ENCODE measurements at regions not wholly inside any gene's neighbourhood (a gene's known extent, or its start where the extent isn't known, plus 50 kb on each side); places are given as distances from the start of the nearest gene placed in this dataset.
A peak's percentile ranks its signal among the peaks of the same experiment; 100 is the strongest.

DNA sequence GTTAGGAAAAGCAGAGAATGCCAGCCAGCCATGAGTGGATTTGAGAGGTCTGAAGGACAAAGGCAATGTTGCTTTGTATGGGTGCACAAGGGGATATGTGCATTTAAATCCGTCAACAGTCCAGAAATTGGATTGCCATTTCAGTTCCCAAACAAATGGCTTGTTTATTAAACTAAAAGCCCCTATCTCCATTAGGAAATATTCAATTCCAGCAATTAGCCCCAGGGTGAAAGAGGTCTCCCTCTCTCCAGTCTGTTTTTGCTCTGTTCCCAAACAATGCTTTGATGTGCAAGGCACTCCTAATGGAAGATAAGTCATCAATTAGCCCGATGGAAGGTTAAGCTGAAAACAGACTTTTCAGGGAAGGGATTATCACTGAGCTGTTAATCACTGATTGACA is 101.3 kb downstream of the C9orf152 start:
- Histone ChIP-seq H3K4me3 (ENCODE audit: low read length) (no peak overlapping the region), H3K9ac (ENCODE audit: low read depth, low read length) (no peak overlapping the region), H3K27me3 (ENCODE audit: control insufficient read depth, insufficient read depth, low read length) (no peaks in the 10 kb centered on the region), H3K9me3 (replicated peaks; ENCODE audit: low read length) (no peaks in the 10 kb centered on the region), H3K4me2 (ENCODE audit: low read length) (no peak overlapping the region), H3K4me1 (ENCODE audit: control insufficient read depth, insufficient read depth, low read length) (peaks cover 17% of the 10 kb centered on the region), H3K36me3 (ENCODE audit: insufficient read depth, low read length) (peaks cover 39% of the 10 kb centered on the region)

DNA sequence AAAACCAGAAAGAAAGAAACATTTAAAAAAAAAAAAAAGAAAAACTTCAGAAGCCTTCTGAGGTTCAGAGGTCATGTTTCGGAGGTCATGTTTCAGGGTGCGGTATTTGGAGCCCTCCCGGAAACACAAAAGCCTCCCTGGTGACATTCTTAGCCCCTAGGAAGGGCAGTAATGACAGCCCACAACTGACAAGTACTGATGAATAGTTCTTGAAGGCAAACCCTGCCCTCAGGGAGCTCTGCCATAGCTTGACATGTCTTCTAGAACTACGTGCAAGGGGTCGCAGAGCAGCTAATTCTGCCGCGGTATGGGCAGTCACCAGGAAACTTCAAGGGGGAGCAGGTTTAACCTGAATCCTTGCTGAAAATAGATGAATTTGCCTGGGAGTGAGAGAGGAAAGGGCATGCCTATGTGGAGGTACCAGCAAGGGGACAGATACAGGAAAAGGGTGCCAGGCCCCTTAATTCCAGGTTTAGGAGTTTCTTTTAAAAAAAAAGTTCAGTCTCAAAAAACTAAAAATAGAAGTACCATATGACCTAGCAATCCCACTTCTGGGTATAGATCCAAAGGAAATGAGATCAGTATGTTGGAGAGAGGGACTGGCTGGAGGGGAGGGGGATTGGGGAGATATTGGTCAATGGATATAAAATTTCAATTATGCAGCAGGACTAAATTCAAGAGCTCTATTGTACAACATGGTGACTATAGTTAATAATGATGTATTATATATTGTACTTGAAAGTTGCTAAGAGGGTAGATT is 98.4 kb downstream of the C9orf152 start:
- no peaks in the 10 kb centered on the region for H3K9me3 ChIP-seq (replicated peaks; ENCODE audit: low read length)
- H3K4me1 ChIP-seq (ENCODE audit: control insufficient read depth, insufficient read depth, low read length) = peaks cover 13% of the 10 kb centered on the region
- no peak overlapping the region for H3K9ac ChIP-seq (ENCODE audit: low read depth, low read length)
- peaks cover 34% of the 10 kb centered on the region for H3K36me3 ChIP-seq (ENCODE audit: insufficient read depth, low read length)
- no peak overlapping the region for H3K4me2 ChIP-seq (ENCODE audit: low read length)
- H3K4me3 ChIP-seq (ENCODE audit: low read length) = no peak overlapping the region
- no peaks in the 10 kb centered on the region for H3K27me3 ChIP-seq (ENCODE audit: control insufficient read depth, insufficient read depth, low read length)

DNA sequence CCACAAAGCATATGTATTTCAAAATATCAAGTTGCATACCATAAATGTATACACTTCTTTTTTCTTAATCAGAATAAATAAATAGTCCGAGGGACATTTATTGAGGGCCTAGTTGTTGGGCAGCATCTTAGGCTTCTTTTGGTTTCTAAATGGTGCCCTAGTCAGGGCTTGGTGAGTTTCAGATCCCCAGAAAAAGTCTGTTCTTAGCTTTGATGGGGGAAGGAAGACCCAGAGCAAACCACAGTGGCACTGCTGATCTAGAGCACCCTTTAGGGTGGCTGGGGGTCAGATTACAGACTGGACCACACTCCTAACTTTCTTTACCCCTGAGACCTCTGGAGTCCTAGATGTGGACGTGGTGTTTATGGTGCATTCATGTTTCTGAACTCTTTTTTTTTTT is 97.8 kb downstream of the C9orf152 start:
- no peak overlapping the region for H3K9ac ChIP-seq (ENCODE audit: low read depth, low read length)
- H3K9me3 ChIP-seq (replicated peaks; ENCODE audit: low read length) = no peaks in the 10 kb centered on the region
- H3K4me3 ChIP-seq (ENCODE audit: low read length) = no peak overlapping the region
- H3K36me3 ChIP-seq (ENCODE audit: insufficient read depth, low read length) = peaks cover 31% of the 10 kb centered on the region
- no peak overlapping the region for H3K4me2 ChIP-seq (ENCODE audit: low read length)
- H3K4me1 ChIP-seq (ENCODE audit: control insufficient read depth, insufficient read depth, low read length) = peaks cover 14% of the 10 kb centered on the region
- H3K27me3 ChIP-seq (ENCODE audit: control insufficient read depth, insufficient read depth, low read length) = no peaks in the 10 kb centered on the region

DNA sequence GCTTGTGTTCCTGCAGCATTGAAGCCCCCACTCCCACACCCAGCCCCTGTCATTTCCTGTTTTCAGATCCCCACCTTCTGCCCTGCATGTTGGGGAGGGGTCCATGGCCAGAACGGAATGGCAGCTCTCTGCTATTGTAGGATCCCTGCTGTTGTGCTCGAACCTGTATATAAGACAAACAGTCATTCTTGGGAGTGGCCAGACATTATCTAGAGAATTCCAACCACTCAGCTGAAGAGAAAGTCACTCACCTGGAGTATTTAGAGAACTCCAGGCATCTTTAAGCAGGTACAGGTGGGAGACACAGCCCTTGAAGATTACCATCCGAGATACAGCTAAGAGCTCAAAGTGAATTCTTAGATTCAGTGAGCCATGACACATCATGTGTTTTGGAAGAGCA is 96.1 kb downstream of the C9orf152 start:
- Histone ChIP-seq H3K9me3 (replicated peaks; ENCODE audit: low read length) (no peaks in the 10 kb centered on the region), H3K27me3 (ENCODE audit: control insufficient read depth, insufficient read depth, low read length) (no peaks in the 10 kb centered on the region), H3K4me1 (ENCODE audit: control insufficient read depth, insufficient read depth, low read length) (peaks cover 31% of the 10 kb centered on the region), H3K9ac (ENCODE audit: low read depth, low read length) (no peak overlapping the region), H3K36me3 (ENCODE audit: insufficient read depth, low read length) (peaks cover 23% of the 10 kb centered on the region), H3K4me2 (ENCODE audit: low read length) (no peak overlapping the region), H3K4me3 (ENCODE audit: low read length) (no peak overlapping the region)

- peaks cover 37% of the 10 kb centered on the region for H3K4me1 ChIP-seq (ENCODE audit: control insufficient read depth, insufficient read depth, low read length)
- H3K9ac ChIP-seq (ENCODE audit: low read depth, low read length) = no peak overlapping the region
- H3K4me2 ChIP-seq (ENCODE audit: low read length) = no peak overlapping the region
- H3K27me3 ChIP-seq (ENCODE audit: control insufficient read depth, insufficient read depth, low read length) = no peaks in the 10 kb centered on the region
- H3K4me3 ChIP-seq (ENCODE audit: low read length) = no peak overlapping the region
- H3K9me3 ChIP-seq (replicated peaks; ENCODE audit: low read length) = no peaks in the 10 kb centered on the region
- peaks cover 27% of the 10 kb centered on the region for H3K36me3 ChIP-seq (ENCODE audit: insufficient read depth, low read length)
Observed at GRCh38 chr9:110112792-110113191, 95.2 kb downstream of the C9orf152 start.

- Histone ChIP-seq H3K27me3 (ENCODE audit: control insufficient read depth, insufficient read depth, low read length) (no peaks in the 10 kb centered on the region), H3K4me1 (ENCODE audit: control insufficient read depth, insufficient read depth, low read length) (peaks cover 37% of the 10 kb centered on the region), H3K9me3 (replicated peaks; ENCODE audit: low read length) (no peaks in the 10 kb centered on the region), H3K36me3 (ENCODE audit: insufficient read depth, low read length) (peaks cover 27% of the 10 kb centered on the region), H3K4me2 (ENCODE audit: low read length) (peak overlapping the region; percentile 62), H3K9ac (ENCODE audit: low read depth, low read length) (no peak overlapping the region), H3K4me3 (ENCODE audit: low read length) (no peak overlapping the region)
Observed at GRCh38 chr9:110114086-110114858, 93.7 kb downstream of the C9orf152 start.

- peak overlapping the region; percentile 62 for H3K4me2 ChIP-seq (ENCODE audit: low read length)
- peak overlapping the region; percentile 61 for H3K9ac ChIP-seq (ENCODE audit: low read depth, low read length)
- H3K9me3 ChIP-seq (replicated peaks; ENCODE audit: low read length) = no peaks in the 10 kb centered on the region
- H3K4me3 ChIP-seq (ENCODE audit: low read length) = no peak overlapping the region
- peaks cover 37% of the 10 kb centered on the region for H3K4me1 ChIP-seq (ENCODE audit: control insufficient read depth, insufficient read depth, low read length)
- H3K36me3 ChIP-seq (ENCODE audit: insufficient read depth, low read length) = peaks cover 27% of the 10 kb centered on the region
- no peaks in the 10 kb centered on the region for H3K27me3 ChIP-seq (ENCODE audit: control insufficient read depth, insufficient read depth, low read length)
Observed at GRCh38 chr9:110114859-110115201, 93.1 kb downstream of the C9orf152 start.

DNA sequence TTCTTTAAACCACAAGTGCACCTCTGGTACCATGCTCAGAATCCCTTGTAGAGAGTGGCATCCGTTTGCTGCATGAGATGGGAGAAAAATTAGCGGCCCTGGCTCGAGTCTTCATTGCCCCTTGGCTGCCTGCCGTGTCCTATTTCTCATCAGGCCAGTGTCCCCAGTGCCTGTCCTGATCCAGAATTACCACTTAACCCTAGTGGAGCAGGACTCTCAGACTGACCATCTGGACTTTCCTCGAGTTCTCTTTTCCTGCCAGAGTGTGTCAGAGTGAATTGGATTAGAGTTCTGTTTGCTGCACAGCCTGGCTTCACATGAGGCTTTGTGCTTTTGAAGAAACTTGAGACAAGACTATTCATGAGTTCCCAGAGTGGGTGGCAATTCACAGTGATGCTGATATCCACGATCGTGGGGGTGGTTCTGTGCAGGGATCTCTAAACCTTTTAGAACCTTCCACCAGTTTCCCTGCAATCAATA is 92.6 kb downstream of the C9orf152 start:
- Histone ChIP-seq H3K9me3 (replicated peaks; ENCODE audit: low read length) (no peaks in the 10 kb centered on the region), H3K36me3 (ENCODE audit: insufficient read depth, low read length) (peaks cover 27% of the 10 kb centered on the region), H3K4me3 (ENCODE audit: low read length) (no peak overlapping the region), H3K4me1 (ENCODE audit: control insufficient read depth, insufficient read depth, low read length) (peaks cover 37% of the 10 kb centered on the region), H3K9ac (ENCODE audit: low read depth, low read length) (peak overlapping the region; percentile 61), H3K4me2 (ENCODE audit: low read length) (peak overlapping the region; percentile 62), H3K27me3 (ENCODE audit: control insufficient read depth, insufficient read depth, low read length) (no peaks in the 10 kb centered on the region)

- Histone ChIP-seq H3K4me2 (ENCODE audit: low read length) (peak overlapping the region; percentile 62), H3K27me3 (ENCODE audit: control insufficient read depth, insufficient read depth, low read length) (no peaks in the 10 kb centered on the region), H3K9me3 (replicated peaks; ENCODE audit: low read length) (no peaks in the 10 kb centered on the region), H3K36me3 (ENCODE audit: insufficient read depth, low read length) (peaks cover 28% of the 10 kb centered on the region), H3K9ac (ENCODE audit: low read depth, low read length) (peak overlapping the region; percentile 61), H3K4me3 (ENCODE audit: low read length) (peak overlapping the region; percentile 31), H3K4me1 (ENCODE audit: control insufficient read depth, insufficient read depth, low read length) (peaks cover 37% of the 10 kb centered on the region)
Observed at GRCh38 chr9:110115826-110116542, 92.0 kb downstream of the C9orf152 start.

GRCh38 chr9:110116543-110116885 is 91.4 kb downstream of the C9orf152 start:
- peak overlapping the region; percentile 61 for H3K9ac ChIP-seq (ENCODE audit: low read depth, low read length)
- H3K4me1 ChIP-seq (ENCODE audit: control insufficient read depth, insufficient read depth, low read length) = peaks cover 37% of the 10 kb centered on the region
- H3K4me3 ChIP-seq (ENCODE audit: low read length) = no peak overlapping the region

DNA sequence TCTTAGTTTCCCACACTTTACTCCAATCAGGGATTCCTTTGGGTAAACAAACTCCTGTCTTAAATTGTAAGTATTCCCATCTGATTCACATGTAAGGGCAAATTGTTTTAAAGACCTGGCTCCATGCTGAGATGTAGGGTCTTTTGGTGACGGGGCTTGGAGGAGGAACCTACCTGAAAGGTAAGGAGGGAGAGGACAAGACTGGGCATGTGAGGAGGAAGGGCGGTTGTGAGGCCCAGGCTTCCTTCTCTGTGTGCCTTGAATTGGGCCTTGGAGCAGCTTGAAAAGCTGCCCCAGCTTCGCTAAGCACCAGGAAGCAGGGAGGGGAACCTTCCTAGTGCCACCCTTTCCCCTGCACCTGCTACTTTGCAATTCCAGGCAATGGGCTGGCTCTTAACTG is 86.8 kb downstream of the C9orf152 start:
- H3K4me1 ChIP-seq (ENCODE audit: control insufficient read depth, insufficient read depth, low read length) = peaks cover 49% of the 10 kb centered on the region
- no peak overlapping the region for H3K4me2 ChIP-seq (ENCODE audit: low read length)
- H3K36me3 ChIP-seq (ENCODE audit: insufficient read depth, low read length) = peaks cover 8% of the 10 kb centered on the region
- H3K9ac ChIP-seq (ENCODE audit: low read depth, low read length) = no peak overlapping the region
- no peak overlapping the region for H3K4me3 ChIP-seq (ENCODE audit: low read length)
- H3K27me3 ChIP-seq (ENCODE audit: control insufficient read depth, insufficient read depth, low read length) = no peaks in the 10 kb centered on the region
- H3K9me3 ChIP-seq (replicated peaks; ENCODE audit: low read length) = no peaks in the 10 kb centered on the region

More at GRCh38 chr9:110116543-110116885, 91.4 kb downstream of the C9orf152 start:
- no peaks in the 10 kb centered on the region for H3K9me3 ChIP-seq (replicated peaks; ENCODE audit: low read length)
- H3K36me3 ChIP-seq (ENCODE audit: insufficient read depth, low read length) = peaks cover 31% of the 10 kb centered on the region
- H3K4me2 ChIP-seq (ENCODE audit: low read length) = peak overlapping the region; percentile 62
- no peaks in the 10 kb centered on the region for H3K27me3 ChIP-seq (ENCODE audit: control insufficient read depth, insufficient read depth, low read length)

Data from skeletal muscle satellite cell (primary cell).